DMS153 treated with DMSO at 0.1 percent for 48 hours (cell line): ENCODE measurements at regions not wholly inside any gene's neighbourhood (a gene's known extent, or its start where the extent isn't known, plus 50 kb on each side); places are given as distances from the start of the nearest gene placed in this dataset.

ENCODE experiments used
- DNase-seq: peaks from one replicate; lab custom pipeline; 2025; ENCODE audit not compliant: unreplicated experiment; lab: John Stamatoyannopoulos, UW

DNA sequence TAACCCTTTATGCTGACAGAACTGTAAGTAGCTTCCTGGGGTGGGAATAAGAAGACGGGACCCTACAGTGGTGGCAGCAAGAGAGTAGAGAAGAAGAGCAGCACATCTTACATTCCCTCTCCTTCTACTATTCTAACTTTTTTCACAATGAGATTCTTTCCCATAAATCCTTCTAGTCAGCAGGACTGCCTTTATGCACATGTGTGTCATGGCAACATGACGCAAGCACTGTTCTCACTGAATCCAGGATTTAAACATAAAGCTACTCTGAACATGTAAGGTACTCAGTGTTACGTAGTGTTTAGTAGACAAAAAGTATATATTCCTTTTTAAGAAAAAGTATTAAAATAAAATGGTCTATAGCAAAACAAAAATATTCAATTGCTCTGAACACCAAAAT is 309.7 kb upstream of the LYPLAL1 start:
- DNase-seq: no peak

- DNase-seq: no peak
Measured at GRCh38 chr1:218865591-218865990, 308.1 kb upstream of the LYPLAL1 start.

DNA sequence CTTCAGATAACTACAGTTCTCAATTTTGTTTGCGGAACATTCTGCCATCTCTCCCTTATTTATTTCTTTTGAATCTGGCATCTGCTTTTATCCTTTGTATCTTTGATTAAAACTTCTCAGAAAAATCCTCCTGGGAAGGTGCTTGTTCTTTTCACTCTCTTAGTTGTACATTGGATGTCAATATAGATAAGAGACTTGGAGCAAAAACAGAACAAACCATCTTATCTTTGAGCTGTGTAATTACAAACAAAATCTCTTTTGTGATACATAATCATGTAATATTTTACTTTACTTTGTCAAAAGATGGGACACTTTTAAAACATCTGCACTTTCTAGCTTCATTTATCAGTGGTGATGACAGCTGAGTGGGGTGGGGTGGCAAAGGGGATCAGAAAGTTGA is 307.2 kb upstream of the LYPLAL1 start:
- no peak for DNase-seq

GRCh38 chr1:218867066-218867465 is 306.6 kb upstream of the LYPLAL1 start:
- DNase-seq: no peak

GRCh38 chr1:218867941-218868626 is 305.6 kb upstream of the LYPLAL1 start:
- no peak for DNase-seq

- DNase-seq: no peak
Measured at GRCh38 chr1:218869276-218869675, 304.4 kb upstream of the LYPLAL1 start.

- DNase-seq: no peak
Measured at GRCh38 chr1:218872026-218872425, 301.7 kb upstream of the LYPLAL1 start.

DNA sequence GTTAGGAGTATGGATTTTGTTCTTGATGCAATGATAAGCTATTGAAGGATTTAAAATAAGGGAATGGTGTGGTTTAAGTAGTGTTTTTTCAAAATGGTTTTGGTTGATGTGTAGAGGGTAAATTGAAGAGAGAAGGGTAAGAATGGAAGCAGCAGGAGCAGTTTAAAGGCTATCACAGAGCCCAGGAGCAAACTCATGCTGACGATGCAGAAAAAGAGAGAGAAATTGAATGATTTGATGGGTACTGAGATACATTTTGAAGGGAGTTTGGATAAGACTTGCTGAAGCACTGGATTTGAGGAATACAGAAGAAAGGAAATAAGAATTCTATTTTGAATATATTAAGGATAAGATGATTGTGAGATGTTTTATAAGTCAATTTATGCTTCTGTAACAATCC is 300.8 kb upstream of the LYPLAL1 start:
- DNase-seq: no peak

DNA sequence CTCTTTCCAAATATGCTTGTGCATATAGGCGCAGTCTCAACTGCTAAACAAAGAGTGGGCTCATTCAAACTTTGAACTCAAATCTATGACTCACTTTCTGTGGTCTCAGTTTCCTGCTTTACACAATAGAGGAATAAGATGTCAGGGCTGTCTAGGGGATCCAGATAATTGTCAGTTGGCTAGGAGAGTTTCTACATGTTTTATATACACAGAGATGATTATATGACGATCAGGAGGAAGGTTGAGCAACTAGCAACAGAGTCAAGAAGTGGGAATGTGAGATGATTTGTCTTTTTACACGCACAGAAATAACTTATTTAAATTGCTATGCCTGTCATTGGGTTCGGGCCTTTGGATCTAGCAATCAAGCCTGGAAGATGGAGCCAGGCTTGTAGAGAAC is 299.4 kb upstream of the LYPLAL1 start:
- DNase-seq: no peak

DNA sequence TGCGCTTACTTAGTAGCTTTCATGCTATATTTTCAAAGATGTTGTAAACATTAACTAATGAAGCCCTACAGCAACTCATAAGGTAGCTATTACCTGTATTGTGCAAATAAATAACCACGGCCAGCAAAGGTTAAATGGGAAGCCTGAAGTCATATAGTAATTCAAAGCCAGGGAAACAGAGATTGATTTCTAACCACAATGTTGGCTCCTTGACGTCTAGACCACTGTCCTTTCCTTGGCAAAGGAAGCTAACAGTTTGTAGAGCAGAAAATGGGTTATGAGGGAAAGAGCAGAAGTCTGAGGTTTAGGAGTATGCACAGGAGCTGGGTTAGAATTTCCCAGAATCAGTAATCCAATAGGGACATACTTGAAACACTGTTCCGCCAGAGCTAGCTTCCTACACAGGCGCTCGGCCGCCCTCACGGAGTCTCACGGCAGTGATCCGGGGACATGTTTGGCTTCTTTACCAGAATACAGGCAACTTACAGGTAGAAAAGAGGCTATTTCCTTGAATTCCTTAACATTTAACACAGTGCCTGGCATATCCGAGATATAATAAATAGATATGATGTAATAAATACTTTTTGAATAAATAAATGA is 298.8 kb upstream of the LYPLAL1 start:
- no peak for DNase-seq

DNA sequence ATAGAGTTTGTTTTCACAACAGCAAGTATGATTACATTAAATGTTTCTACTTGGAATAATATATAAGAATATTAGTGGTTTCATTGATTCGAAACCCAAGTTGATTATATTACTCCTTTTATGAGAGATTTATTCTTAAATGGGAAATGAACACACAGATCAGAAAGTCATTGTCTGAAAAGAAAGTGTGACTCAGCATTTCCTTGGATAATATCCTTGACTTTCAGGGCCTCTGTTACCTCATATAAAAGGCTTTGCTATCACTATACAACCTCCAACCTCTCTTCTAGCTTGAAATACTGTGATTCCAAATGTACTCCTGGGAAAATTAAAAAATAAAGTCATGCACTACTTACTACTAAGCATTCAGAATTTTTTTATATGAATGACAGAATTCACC is 295.3 kb upstream of the LYPLAL1 start:
- DNase-seq: no peak

- DNase-seq: no peak
Measured at GRCh38 chr1:218880484-218881060, 293.1 kb upstream of the LYPLAL1 start.

DNA sequence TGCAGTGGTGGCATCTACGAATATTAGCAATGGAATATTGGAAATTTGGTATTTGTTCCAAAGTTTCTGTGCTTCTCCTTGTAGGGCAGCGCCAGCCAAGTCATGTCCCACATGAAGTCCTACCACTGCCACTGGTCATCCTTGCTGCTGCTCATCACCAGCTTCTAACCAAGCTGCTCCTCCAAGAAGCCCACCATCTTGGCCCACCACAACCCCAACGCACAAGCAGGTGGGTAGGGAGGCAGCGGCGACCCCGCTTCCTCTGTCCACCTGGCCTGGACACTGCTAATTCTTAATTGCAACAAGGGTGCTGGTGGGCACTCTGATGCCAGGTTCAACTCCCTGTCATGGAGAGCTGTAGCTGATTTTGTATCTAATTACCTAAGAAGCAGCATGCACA is 291.2 kb upstream of the LYPLAL1 start:
- DNase-seq: no peak

GRCh38 chr1:218886101-218886871 is 287.4 kb upstream of the LYPLAL1 start:
- DNase-seq: no peak

DNA sequence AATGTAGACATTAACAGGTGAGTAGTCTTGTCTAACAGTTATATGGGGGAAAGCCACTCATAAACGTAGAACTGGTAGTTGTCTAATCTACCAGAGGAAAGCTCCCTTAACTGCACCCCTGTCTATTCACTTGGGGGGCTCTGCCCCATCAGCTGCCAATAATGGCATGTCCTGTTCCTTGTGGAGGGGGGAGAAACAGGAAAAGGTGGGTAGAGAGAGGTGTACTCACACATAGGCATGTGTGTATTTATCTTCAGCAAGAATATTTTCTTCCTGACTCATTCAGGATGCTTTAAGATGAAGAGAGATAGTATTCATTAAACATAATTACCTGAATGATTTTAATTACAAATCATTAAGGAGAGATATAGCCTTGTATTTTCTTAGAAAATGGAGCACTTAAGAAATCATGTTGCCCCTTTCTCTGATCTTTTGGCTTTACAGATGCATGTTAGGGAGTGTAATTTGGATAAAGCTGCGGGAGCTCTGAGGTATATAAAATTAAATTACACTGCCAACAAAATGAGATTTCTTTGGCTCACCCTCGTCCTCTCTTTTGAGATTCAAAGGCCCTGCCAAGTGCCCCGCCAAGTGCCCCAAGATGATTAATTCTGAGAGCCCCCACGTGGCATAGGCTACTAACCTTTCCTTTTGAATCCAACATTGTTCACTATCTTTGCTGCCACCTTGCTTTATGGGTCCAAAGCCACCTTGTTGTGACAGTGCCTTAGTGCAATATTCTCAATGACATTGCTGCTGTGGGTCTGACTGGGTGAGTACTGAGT is 286.3 kb upstream of the LYPLAL1 start:
- DNase-seq: no peak

DNA sequence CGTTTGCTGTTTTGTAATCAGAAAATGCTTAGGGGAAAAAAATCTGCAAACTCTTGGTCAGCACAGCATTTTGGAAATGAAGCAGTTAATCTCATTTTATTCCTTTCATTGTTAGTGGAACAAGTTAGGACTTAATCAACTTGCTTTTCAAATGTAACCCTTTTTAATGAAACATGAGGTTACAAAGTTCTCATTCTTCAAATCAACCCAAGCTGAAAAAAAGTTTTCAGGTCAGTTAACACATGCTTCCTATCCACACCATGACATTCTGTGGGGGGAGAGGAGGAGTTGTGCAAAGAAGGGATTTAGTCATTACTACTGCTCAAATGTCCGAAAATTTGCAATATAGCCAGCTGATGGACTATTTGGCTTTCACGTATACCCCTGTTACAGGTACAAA is 283.2 kb upstream of the LYPLAL1 start:
- no peak for DNase-seq

DNA sequence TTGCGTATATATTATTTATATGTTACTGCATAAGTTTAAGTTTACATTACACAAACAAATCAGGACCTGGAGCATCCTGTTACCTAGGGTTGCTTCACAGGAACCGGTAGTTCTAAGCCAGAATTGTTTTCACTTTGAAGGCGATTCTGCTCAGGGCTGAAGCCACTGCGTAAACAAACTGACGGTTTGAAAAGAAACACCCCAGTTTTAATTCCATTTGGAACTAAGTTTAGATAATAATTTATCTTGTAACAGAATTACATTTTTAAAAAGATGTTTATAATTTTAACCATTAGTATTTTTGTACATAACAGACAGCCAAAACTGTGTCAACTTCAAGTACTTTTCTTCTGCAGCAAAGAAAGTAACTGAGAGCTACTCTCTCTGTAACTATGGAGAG is 282.1 kb upstream of the LYPLAL1 start:
- DNase-seq: no peak

DNA sequence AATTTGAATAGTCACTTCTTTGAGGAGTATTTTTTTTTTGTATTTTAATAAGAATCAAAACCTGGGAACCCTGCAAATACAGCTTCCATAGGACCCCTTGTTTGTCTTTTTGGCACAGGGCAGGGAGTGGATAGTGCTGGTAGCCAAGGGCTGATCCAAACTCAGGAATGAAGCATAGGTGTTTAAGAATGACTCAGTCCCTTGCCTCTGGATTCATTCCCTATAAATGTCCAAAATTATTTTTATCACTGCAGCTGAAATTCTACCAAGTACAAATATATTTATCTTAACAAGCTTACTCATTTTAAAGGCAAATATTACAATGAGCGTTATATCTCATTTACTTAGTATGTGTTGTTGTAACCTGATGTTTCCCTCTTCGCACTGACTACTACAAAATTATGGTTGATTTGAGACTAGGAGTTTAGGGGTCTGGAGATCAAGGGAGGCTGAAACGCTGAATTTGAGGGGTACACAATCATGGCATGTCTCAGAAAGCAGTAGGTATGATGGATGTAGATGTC is 278.6 kb upstream of the LYPLAL1 start:
- DNase-seq: no peak

GRCh38 chr1:218896202-218896601 is 277.5 kb upstream of the LYPLAL1 start:
- no peak for DNase-seq

- no peak for DNase-seq
Measured at GRCh38 chr1:218898921-218899320, 274.8 kb upstream of the LYPLAL1 start.

- no peak for DNase-seq
Measured at GRCh38 chr1:218900615-218901014, 273.1 kb upstream of the LYPLAL1 start.
